ENCODE measurements at regions not wholly inside any gene's neighbourhood (a gene's known extent, or its start where the extent isn't known, plus 50 kb on each side); places are given as distances from the start of the nearest gene placed in this dataset.

GRCh38 chr13:78881054-78881453 is 222.1 kb upstream of the OBI1 start:
- TF ChIP-seq, protein P1, sequence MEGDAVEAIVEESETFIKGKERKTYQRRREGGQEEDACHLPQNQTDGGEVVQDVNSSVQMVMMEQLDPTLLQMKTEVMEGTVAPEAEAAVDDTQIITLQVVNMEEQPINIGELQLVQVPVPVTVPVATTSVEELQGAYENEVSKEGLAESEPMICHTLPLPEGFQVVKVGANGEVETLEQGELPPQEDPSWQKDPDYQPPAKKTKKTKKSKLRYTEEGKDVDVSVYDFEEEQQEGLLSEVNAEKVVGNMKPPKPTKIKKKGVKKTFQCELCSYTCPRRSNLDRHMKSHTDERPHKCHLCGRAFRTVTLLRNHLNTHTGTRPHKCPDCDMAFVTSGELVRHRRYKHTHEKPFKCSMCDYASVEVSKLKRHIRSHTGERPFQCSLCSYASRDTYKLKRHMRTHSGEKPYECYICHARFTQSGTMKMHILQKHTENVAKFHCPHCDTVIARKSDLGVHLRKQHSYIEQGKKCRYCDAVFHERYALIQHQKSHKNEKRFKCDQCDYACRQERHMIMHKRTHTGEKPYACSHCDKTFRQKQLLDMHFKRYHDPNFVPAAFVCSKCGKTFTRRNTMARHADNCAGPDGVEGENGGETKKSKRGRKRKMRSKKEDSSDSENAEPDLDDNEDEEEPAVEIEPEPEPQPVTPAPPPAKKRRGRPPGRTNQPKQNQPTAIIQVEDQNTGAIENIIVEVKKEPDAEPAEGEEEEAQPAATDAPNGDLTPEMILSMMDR (IDR thresholded peaks at IDR 0.05): no peak
- TF ChIP-seq POLR2A (IDR thresholded peaks at IDR 0.05): no peak
- Histone ChIP-seq H3K36me3 (replicated peaks in 1 of 2; ENCODE audit: insufficient read depth in 1 of 2, low read depth in 2 of 2) (no peaks in the 10 kb centered on the region), H3K9me3 (no peaks in the 10 kb centered on the region), H3K27ac (no peak overlapping the region), H3K27me3 (no peaks in the 10 kb centered on the region), H3K4me1 (no peaks in the 10 kb centered on the region), H3K4me3 (no peak overlapping the region)
- no peak for DNase-seq
- intact Hi-C loops (cut with DNase I): no loop called here
- no peak for ATAC-seq
- 29 to 61% methylated on average over 3 of the region's 3 CpGs for WGBS, 2 donors

- Histone ChIP-seq H3K27me3 (no peaks in the 10 kb centered on the region), H3K9me3 (no peaks in the 10 kb centered on the region), H3K36me3 (replicated peaks in 1 of 2; ENCODE audit: insufficient read depth in 1 of 2, low read depth in 2 of 2) (no peaks in the 10 kb centered on the region), H3K4me3 (no peak overlapping the region), H3K27ac (no peak overlapping the region), H3K4me1 (no peaks in the 10 kb centered on the region)
- no peak for TF ChIP-seq POLR2A (IDR thresholded peaks at IDR 0.05)
- TF ChIP-seq, protein P1 (IDR thresholded peaks at IDR 0.05): no peak
- DNase-seq: no peak
- 50% methylated on average over 1 of the region's 1 CpG; no CpG with 5 or more reads in 1 of the 2 donors for WGBS, 2 donors
- intact Hi-C loops (cut with DNase I): no loop called here
- no peak for ATAC-seq
These were observed 218.1 kb upstream of the OBI1 start for GRCh38 chr13:78876915-78877549.

GRCh38 chr13:78875792-78876580 is 217.0 kb upstream of the OBI1 start:
- no peak for ATAC-seq
- H3K36me3 ChIP-seq (replicated peaks in 1 of 2; ENCODE audit: insufficient read depth in 1 of 2, low read depth in 2 of 2): no peaks in the 10 kb centered on the region
- intact Hi-C loops (cut with DNase I): no loop called here
- DNase-seq: no peak
- H3K27ac ChIP-seq: no peak overlapping the region
- 55 to 59% methylated on average over 11 to 12 of the region's 12 CpGs for WGBS, 2 donors
- no peak overlapping the region for H3K4me3 ChIP-seq
- no peak for TF ChIP-seq POLR2A (IDR thresholded peaks at IDR 0.05)
- TF ChIP-seq, protein P1 (IDR thresholded peaks at IDR 0.05): no peak
- H3K9me3 ChIP-seq: no peaks in the 10 kb centered on the region
- no peaks in the 10 kb centered on the region for H3K4me1 ChIP-seq
- no peaks in the 10 kb centered on the region for H3K27me3 ChIP-seq

DNA sequence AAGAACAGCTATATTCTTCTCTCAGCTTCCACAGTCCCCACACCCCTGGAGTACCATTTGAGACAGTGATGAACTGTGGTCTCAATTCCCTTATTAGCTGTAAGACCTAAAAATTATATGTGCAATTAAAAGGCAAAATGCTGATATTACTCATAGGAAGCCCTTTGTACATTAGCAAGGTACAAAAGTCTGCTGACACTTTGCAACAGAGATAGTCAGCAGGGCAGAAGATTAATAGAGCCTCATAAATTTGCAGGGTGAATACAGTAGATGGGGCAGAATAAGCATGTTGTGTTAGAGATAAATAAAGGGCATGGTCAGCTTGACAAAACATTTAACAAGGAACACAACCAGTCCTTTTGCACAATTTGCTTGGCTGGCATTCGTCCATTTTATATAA is 210.0 kb upstream of the OBI1 start:
- H3K4me1 ChIP-seq: no peaks in the 10 kb centered on the region
- DNase-seq (no peak), ATAC-seq (no peak)
- no peaks in the 10 kb centered on the region for H3K36me3 ChIP-seq (replicated peaks in 1 of 2; ENCODE audit: insufficient read depth in 1 of 2, low read depth in 2 of 2)
- TF ChIP-seq, protein P1 (IDR thresholded peaks at IDR 0.05): no peak
- no peak for TF ChIP-seq POLR2A (IDR thresholded peaks at IDR 0.05)
- WGBS, 2 donors: 17 to 46% methylated on average over 1 of the region's 1 CpG
- intact Hi-C loops (cut with DNase I): no loop called here
- no peaks in the 10 kb centered on the region for H3K27me3 ChIP-seq
- H3K4me3 ChIP-seq: no peak overlapping the region
- no peak overlapping the region for H3K27ac ChIP-seq
- H3K9me3 ChIP-seq: no peaks in the 10 kb centered on the region
